HuH-7 (cell line): ENCODE measurements at regions not wholly inside any gene's neighbourhood (a gene's known extent, or its start where the extent isn't known, plus 50 kb on each side); places are given as distances from the start of the nearest gene placed in this dataset.
"Not testable (repeated sequence)": the region's sequence is repeated elsewhere in the genome, so short reads cannot be mapped to it uniquely, and the experiment has no call there.

Source experiments
- DNase-seq: peaks from one replicate; pipeline ENCODE4 v3.0.0; 2011; ENCODE audit warnings: low spot score

GRCh38 chr16:73099601-73100000 is 51.7 kb upstream of the ZFHX3 start:
- not testable (repeated sequence) for DNase-seq
